Testis (tissue), 2 donors: ENCODE measurements at regions not wholly inside any gene's neighbourhood (a gene's known extent, or its start where the extent isn't known, plus 50 kb on each side); places are given as distances from the start of the nearest gene placed in this dataset.

ENCODE experiments used
- POLR2A ChIP-seq: fragments of 450-650 bp; IDR thresholded peaks from one replicate; pipeline ENCODE4 v1.6.1; 2017; ENCODE audit warnings: antibody characterized with exemption, mild to moderate bottlenecking, moderate library complexity
- TF ChIP-seq, protein P1 (sequence below), 3 experiments: fragments of 450-650 bp in 2 of 3; fragments of 200-600 bp in 1 of 3; sonication (generic) in 1 of 3; IDR thresholded peaks; one replicate each; pipeline ENCODE4 v1.5.1; 2016 to 2019; ENCODE audit warnings: antibody characterized with exemption in 3 of 3, mild to moderate bottlenecking in 2 of 3, moderate library complexity in 1 of 3

DNA sequence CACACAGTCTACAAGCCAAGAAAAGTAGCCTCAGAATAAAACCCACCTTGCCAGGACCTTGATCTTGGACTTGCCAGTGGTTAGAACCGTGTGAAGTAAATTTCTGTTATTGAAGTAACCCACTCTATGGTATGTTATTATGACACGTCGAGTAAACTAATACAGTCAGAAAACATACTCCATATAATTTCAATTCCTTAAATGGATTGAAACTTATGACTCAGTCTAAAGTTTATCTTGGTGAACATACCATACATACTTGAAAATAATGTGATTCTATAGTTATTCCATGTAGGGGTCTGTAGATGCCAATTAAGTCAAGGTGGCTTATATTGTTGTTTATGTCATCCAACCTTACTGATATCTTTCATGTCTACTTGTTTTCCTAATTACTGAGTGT is 950.7 kb downstream of the TLE4 start:
- TF ChIP-seq, protein P1, sequence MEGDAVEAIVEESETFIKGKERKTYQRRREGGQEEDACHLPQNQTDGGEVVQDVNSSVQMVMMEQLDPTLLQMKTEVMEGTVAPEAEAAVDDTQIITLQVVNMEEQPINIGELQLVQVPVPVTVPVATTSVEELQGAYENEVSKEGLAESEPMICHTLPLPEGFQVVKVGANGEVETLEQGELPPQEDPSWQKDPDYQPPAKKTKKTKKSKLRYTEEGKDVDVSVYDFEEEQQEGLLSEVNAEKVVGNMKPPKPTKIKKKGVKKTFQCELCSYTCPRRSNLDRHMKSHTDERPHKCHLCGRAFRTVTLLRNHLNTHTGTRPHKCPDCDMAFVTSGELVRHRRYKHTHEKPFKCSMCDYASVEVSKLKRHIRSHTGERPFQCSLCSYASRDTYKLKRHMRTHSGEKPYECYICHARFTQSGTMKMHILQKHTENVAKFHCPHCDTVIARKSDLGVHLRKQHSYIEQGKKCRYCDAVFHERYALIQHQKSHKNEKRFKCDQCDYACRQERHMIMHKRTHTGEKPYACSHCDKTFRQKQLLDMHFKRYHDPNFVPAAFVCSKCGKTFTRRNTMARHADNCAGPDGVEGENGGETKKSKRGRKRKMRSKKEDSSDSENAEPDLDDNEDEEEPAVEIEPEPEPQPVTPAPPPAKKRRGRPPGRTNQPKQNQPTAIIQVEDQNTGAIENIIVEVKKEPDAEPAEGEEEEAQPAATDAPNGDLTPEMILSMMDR (IDR thresholded peaks at IDR 0.05) = no peak
- TF ChIP-seq POLR2A = no peak
